Activated CD8-positive, alpha-beta T cell treated with anti-CD3 and anti-CD28 coated beads for 36 hours (primary cell): ENCODE measurements at regions not wholly inside any gene's neighbourhood (a gene's known extent, or its start where the extent isn't known, plus 50 kb on each side); places are given as distances from the start of the nearest gene placed in this dataset.

Experiments used
- ATAC-seq: fragments of 200-7000 bp; cut with Tn5 transposase; one replicate; pipeline ENCODE4 v1.10.0; 2021; ENCODE audit warnings: mild to moderate bottlenecking, moderate library complexity
- CTCF ChIA-PET: fragments of 350-600 bp; sonication (Branson Sonifier 250); formaldehyde crosslinking; loops from one replicate; lab custom pipeline; 2021; ENCODE audit warnings: antibody characterized with exemption; lab: Charles Lee
- POLR2A ChIA-PET: fragments of 350-600 bp; sonication (Branson Sonifier 250); formaldehyde crosslinking; loops from one replicate; lab custom pipeline; 2021; ENCODE audit warnings: antibody characterized with exemption; lab: Charles Lee
- DNase-seq: peaks from one replicate; pipeline ENCODE4 v3.0.0-alpha.2; 2020
- H3K27ac Mint-ChIP-seq: one replicate; pipeline ENCODE4 v1.8.0; 2021; ENCODE audit warnings: mild to moderate bottlenecking, mixed read lengths
- H3K27me3 Mint-ChIP-seq: one replicate; pipeline ENCODE4 v1.8.0; 2021; ENCODE audit warnings: mixed read lengths
- H3K36me3 Mint-ChIP-seq: one replicate; pipeline ENCODE4 v1.8.0; 2021; ENCODE audit warnings: low read depth, mixed read lengths
- H3K4me1 Mint-ChIP-seq: one replicate; pipeline ENCODE4 v1.8.0; 2021; ENCODE audit warnings: low read depth, mixed read lengths
- H3K4me3 Mint-ChIP-seq: one replicate; pipeline ENCODE4 v1.8.0; 2021; ENCODE audit warnings: mild to moderate bottlenecking, moderate library complexity, mixed read lengths
- H3K9me3 Mint-ChIP-seq: one replicate; pipeline ENCODE4 v1.8.0; 2021; ENCODE audit warnings: mixed read lengths
- intact Hi-C: fragments of 100-400 bp; cut with micrococcal nuclease; formaldehyde crosslinking; loops from one replicate; pipeline ENCODE4 v1.10.0; 2022
- TF ChIP-seq, protein P1 (sequence below): fragments of 200-600 bp; IDR thresholded peaks from one replicate; pipeline ENCODE4 v1.8.0; 2022; ENCODE audit warnings: antibody characterized with exemption, mild to moderate bottlenecking

DNA sequence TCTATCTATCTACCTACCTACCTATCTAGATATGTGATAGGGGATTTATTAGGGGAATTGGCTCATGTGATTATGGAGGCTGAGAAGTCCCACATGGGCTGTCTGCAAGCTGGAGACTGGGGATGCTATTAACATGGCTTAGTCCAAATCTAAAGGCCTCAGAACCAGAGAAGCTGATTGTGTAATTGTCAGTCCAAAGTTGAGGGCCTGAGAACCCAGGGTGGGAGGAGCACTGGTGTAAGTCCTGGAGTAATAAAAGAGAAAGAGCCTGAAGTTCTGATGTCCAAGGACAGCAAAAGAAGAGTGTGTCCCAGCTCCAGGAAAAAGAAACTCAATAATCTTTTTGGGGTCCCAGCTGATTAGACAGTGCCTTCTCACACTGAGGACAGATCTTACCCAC, 98.5 kb upstream of the SEL1L start:
- Mint-ChIP-seq H3K9me3 (no peaks in the 10 kb centered on the region), H3K27ac (no peak overlapping the region), H3K27me3 (peaks cover 5% of the 10 kb centered on the region), H3K36me3 (no peaks in the 10 kb centered on the region), H3K4me3 (no peak overlapping the region), H3K4me1 (no peaks in the 10 kb centered on the region)
- intact Hi-C loops = no loop called here
- ChIA-PET CTCF (no interaction called here), POLR2A (no interaction called here)
- TF ChIP-seq, protein P1, sequence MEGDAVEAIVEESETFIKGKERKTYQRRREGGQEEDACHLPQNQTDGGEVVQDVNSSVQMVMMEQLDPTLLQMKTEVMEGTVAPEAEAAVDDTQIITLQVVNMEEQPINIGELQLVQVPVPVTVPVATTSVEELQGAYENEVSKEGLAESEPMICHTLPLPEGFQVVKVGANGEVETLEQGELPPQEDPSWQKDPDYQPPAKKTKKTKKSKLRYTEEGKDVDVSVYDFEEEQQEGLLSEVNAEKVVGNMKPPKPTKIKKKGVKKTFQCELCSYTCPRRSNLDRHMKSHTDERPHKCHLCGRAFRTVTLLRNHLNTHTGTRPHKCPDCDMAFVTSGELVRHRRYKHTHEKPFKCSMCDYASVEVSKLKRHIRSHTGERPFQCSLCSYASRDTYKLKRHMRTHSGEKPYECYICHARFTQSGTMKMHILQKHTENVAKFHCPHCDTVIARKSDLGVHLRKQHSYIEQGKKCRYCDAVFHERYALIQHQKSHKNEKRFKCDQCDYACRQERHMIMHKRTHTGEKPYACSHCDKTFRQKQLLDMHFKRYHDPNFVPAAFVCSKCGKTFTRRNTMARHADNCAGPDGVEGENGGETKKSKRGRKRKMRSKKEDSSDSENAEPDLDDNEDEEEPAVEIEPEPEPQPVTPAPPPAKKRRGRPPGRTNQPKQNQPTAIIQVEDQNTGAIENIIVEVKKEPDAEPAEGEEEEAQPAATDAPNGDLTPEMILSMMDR = no peak
- DNase-seq (no peak), ATAC-seq (no peak)

DNA sequence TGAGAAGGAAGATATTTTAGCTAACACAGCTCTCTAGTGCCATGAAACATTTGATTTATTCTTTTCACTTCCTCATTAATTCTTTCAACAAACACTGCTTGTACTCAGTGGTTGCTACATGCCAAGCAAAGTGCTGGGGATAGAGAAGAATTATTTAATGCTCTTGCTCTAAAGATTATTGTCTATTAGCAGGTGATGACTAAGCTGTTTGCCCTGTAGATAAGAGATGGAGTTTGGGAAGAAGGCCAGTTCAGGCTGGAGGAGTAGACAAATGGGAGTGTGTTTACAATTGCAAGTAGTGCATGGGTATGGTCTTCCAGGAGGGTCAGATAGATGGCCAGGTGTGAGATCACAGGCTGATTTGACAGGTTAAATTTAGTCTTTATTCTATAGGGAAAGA, 99.8 kb upstream of the SEL1L start:
- H3K4me3 Mint-ChIP-seq = no peak overlapping the region
- CTCF ChIA-PET = no interaction called here
- no peaks in the 10 kb centered on the region for H3K4me1 Mint-ChIP-seq
- DNase-seq (no peak), ATAC-seq (no peak)
- POLR2A ChIA-PET = no interaction called here
- H3K27ac Mint-ChIP-seq = no peak overlapping the region
- intact Hi-C loops = no loop called here
- peaks cover 5% of the 10 kb centered on the region for H3K27me3 Mint-ChIP-seq
- H3K9me3 Mint-ChIP-seq = no peaks in the 10 kb centered on the region
- no peaks in the 10 kb centered on the region for H3K36me3 Mint-ChIP-seq
- TF ChIP-seq, protein P1 = no peak

DNA sequence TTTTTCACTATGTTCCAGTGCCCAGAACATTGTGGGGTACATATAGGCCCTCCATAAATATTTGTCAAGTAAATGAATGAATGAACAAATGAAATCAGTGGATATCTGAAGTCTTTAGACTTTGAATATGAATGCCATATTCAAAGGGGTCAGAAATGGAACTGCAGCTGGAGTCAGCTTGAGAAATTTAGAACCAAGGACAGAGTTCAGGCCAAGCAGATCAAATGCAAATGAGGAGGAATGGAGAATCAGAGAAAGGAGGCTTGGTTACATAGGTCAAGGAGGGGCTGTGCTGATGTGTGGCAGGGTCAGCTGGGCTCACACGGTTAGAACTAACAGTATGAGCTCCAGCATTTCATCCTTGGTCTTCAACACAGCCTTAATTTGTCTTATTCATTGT, 104.0 kb upstream of the SEL1L start:
- H3K9me3 Mint-ChIP-seq = no peaks in the 10 kb centered on the region
- H3K36me3 Mint-ChIP-seq = no peaks in the 10 kb centered on the region
- TF ChIP-seq, protein P1 = no peak
- H3K4me1 Mint-ChIP-seq = no peaks in the 10 kb centered on the region
- no peak overlapping the region for H3K27ac Mint-ChIP-seq
- no peak for DNase-seq
- no peak overlapping the region for H3K4me3 Mint-ChIP-seq
- POLR2A ChIA-PET = no interaction called here
- ATAC-seq = no peak
- CTCF ChIA-PET = no interaction called here
- intact Hi-C loops = no loop called here
- H3K27me3 Mint-ChIP-seq = peaks cover 5% of the 10 kb centered on the region

DNA sequence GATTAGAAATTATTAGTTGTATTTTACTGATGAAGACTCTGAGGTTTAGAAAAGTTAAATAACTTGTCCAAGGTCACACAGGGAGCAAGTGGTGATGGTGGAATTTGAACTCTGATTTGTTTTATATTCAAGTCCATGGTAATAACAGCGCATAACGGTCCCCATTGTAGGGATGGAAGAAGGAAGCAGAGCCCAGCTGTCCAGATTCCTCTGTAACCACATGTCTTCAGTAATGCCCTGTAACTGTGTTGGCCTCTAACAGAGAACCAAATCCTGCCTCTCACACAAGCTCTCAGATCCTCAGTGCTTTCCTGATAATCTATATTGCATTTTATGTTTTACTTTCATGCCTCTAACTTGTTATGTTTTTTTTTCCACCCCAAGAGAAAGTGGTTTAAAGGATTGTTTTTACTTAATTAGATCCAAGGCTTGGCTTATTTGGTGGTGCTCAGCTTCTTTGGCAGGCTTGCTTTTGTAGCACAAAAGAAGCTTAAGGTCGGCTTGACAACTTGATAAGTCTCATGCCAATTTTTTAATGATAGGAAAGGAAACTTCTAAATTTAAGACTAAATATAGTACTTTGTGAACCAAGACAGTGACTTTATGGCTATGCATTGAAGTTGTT, 105.1 kb upstream of the SEL1L start:
- POLR2A ChIA-PET = no interaction called here
- Mint-ChIP-seq H3K27me3 (peaks cover 2% of the 10 kb centered on the region), H3K4me3 (no peak overlapping the region), H3K4me1 (no peaks in the 10 kb centered on the region), H3K27ac (no peak overlapping the region), H3K9me3 (no peaks in the 10 kb centered on the region), H3K36me3 (no peaks in the 10 kb centered on the region)
- TF ChIP-seq, protein P1 = no peak
- CTCF ChIA-PET = no interaction called here
- intact Hi-C loops = no loop called here
- no peak for DNase-seq
- no peak for ATAC-seq

DNA sequence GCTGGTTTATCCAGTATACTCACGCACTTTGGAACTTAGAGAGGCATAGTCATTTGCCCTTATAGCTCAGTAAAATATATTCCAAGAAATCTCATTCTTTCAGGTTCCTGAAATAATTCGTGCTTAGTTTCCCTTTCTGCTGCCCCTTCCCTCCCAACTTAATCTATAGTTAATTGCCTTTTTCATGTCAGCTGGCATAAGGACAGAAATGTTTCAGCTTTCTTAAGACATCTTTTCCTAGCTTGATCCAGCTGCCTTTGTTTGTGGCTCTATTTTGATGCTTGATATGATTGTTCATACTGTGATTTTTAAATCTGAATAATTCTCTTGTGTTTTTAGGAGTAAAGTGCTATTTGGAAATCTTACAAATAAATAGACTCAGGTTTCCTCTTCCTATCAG, 120.0 kb upstream of the SEL1L start:
- no peak for DNase-seq
- Mint-ChIP-seq H3K4me3 (no peak overlapping the region), H3K36me3 (no peaks in the 10 kb centered on the region), H3K4me1 (no peaks in the 10 kb centered on the region), H3K9me3 (no peaks in the 10 kb centered on the region), H3K27ac (no peak overlapping the region), H3K27me3 (no peaks in the 10 kb centered on the region)
- intact Hi-C loops = no loop called here
- CTCF ChIA-PET = interaction anchor here (1.0 kb wide), 1 partner anchor 9 kb away, joined by 3 read pairs; no protein-coding TSS in a partner anchor
- TF ChIP-seq, protein P1 = no peak
- ATAC-seq = no peak
- POLR2A ChIA-PET = no interaction called here
